ENCODE measurements at regions not wholly inside any gene's neighbourhood (a gene's known extent, or its start where the extent isn't known, plus 50 kb on each side); places are given as distances from the start of the nearest gene placed in this dataset.

- TF ChIP-seq, protein P1, sequence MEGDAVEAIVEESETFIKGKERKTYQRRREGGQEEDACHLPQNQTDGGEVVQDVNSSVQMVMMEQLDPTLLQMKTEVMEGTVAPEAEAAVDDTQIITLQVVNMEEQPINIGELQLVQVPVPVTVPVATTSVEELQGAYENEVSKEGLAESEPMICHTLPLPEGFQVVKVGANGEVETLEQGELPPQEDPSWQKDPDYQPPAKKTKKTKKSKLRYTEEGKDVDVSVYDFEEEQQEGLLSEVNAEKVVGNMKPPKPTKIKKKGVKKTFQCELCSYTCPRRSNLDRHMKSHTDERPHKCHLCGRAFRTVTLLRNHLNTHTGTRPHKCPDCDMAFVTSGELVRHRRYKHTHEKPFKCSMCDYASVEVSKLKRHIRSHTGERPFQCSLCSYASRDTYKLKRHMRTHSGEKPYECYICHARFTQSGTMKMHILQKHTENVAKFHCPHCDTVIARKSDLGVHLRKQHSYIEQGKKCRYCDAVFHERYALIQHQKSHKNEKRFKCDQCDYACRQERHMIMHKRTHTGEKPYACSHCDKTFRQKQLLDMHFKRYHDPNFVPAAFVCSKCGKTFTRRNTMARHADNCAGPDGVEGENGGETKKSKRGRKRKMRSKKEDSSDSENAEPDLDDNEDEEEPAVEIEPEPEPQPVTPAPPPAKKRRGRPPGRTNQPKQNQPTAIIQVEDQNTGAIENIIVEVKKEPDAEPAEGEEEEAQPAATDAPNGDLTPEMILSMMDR (IDR thresholded peaks at IDR 0.05; ENCODE audit: low read length): no peak
- TF ChIP-seq EZH2 (IDR thresholded peaks at IDR 0.05; ENCODE audit: borderline replicate concordance, low read length): no peak
These were observed 351.5 kb upstream of the PLD5 start for GRCh38 chr1:242876030-242876429.
